ENCODE measurements at regions not wholly inside any gene's neighbourhood (a gene's known extent, or its start where the extent isn't known, plus 50 kb on each side); places are given as distances from the start of the nearest gene placed in this dataset.
"Not testable (repeated sequence)": the region's sequence is repeated elsewhere in the genome, so short reads cannot be mapped to it uniquely, and the experiment has no call there.

GRCh38 chr15:87556886-87557285 lies 699.7 kb downstream of the NTRK3 start:
- intact Hi-C loops (cut with micrococcal nuclease) = no loop called here
- POLR2A ChIA-PET = interaction anchor here (1.0 to 1.4 kb wide), 3 partner anchors 21 to 38 kb away, joined by 3 to 5 read pairs (median 3); no protein-coding TSS in a partner anchor
- peaks cover 9% of the 10 kb centered on the region for H3K9me3 Mint-ChIP-seq (ENCODE audit: unreplicated experiment)
- H3K36me3 Mint-ChIP-seq (ENCODE audit: insufficient read depth, unreplicated experiment) = no peaks in the 10 kb centered on the region
- no TSS peak for BruUV-seq (replicated peaks)
- TF ChIP-seq, protein P1, sequence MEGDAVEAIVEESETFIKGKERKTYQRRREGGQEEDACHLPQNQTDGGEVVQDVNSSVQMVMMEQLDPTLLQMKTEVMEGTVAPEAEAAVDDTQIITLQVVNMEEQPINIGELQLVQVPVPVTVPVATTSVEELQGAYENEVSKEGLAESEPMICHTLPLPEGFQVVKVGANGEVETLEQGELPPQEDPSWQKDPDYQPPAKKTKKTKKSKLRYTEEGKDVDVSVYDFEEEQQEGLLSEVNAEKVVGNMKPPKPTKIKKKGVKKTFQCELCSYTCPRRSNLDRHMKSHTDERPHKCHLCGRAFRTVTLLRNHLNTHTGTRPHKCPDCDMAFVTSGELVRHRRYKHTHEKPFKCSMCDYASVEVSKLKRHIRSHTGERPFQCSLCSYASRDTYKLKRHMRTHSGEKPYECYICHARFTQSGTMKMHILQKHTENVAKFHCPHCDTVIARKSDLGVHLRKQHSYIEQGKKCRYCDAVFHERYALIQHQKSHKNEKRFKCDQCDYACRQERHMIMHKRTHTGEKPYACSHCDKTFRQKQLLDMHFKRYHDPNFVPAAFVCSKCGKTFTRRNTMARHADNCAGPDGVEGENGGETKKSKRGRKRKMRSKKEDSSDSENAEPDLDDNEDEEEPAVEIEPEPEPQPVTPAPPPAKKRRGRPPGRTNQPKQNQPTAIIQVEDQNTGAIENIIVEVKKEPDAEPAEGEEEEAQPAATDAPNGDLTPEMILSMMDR (IDR thresholded peaks at IDR 0.05; ENCODE audit: unreplicated experiment) = no peak
- H3K27me3 Mint-ChIP-seq (ENCODE audit: insufficient read depth, unreplicated experiment) = no peaks in the 10 kb centered on the region
- H3K27ac Mint-ChIP-seq (ENCODE audit: low read depth, unreplicated experiment) = no peak overlapping the region
- H3K4me1 Mint-ChIP-seq (ENCODE audit: insufficient read depth, unreplicated experiment) = peaks cover 15% of the 10 kb centered on the region
- no peak for DNase-seq (ENCODE audit: unreplicated experiment)
- no peak overlapping the region for H3K4me3 Mint-ChIP-seq (ENCODE audit: unreplicated experiment)
- CTCF ChIA-PET = interaction anchor here (0.6 to 1.6 kb wide), 7 partner anchors 11 to 581 kb away, joined by 3 to 4 read pairs (median 3); no protein-coding TSS in a partner anchor

DNA sequence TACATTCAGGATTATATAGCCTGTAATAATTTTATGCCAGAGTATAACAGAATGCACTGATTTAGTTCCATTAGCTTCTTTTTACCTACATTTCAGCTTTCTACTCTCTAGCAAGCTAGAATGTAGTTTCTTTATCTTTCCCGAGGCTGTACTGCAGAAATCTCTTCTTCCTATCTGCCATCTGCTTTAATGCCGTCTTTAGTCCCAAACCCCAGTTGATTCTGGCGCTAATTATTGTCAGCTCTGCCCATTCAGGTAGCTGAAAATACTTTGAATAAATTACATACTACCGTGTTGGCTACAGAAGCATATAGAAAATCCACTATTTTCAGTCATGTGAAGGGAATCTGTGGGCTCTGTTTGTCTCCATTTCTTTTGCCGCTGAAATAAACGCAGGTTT lies 706.7 kb downstream of the NTRK3 start:
- Mint-ChIP-seq H3K9me3 (ENCODE audit: unreplicated experiment) (peaks cover 9% of the 10 kb centered on the region), H3K36me3 (ENCODE audit: insufficient read depth, unreplicated experiment) (no peaks in the 10 kb centered on the region), H3K27ac (ENCODE audit: low read depth, unreplicated experiment) (no peak overlapping the region), H3K4me1 (ENCODE audit: insufficient read depth, unreplicated experiment) (peaks cover 10% of the 10 kb centered on the region), H3K4me3 (ENCODE audit: unreplicated experiment) (no peak overlapping the region), H3K27me3 (ENCODE audit: insufficient read depth, unreplicated experiment) (no peaks in the 10 kb centered on the region)
- intact Hi-C loops (cut with micrococcal nuclease) = no loop called here
- no TSS peak for BruUV-seq (replicated peaks)
- DNase-seq (ENCODE audit: unreplicated experiment) = no peak
- ChIA-PET CTCF (interaction anchor here (0.6 kb wide), 1 partner anchor 700 kb away, joined by 4 read pairs; no protein-coding TSS in a partner anchor), POLR2A (no interaction called here)
- TF ChIP-seq, protein P1 (IDR thresholded peaks at IDR 0.05; ENCODE audit: unreplicated experiment) = no peak

DNA sequence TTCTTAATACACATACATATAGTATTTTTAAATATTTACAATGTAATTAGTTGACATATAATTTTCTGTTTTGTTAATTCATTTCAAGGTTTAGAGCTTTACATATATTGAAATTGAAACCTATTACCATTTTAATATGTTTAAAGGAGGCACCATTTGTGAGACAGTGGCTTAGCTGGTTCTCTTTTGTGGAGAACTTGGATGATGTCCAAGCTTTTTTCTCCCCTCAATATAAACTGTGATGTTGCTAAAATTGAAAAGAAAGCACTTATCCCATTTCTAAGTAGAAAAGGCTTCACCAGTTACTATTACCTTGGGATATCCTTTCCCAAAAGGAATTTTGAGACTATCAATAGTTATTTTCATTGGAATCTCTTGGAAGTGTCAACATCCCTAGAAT lies 707.2 kb downstream of the NTRK3 start:
- CTCF ChIA-PET = interaction anchor here (0.6 kb wide), 1 partner anchor 701 kb away, joined by 4 read pairs; no protein-coding TSS in a partner anchor

GRCh38 chr15:87548590-87548989 lies 707.9 kb downstream of the NTRK3 start:
- H3K4me1 Mint-ChIP-seq (ENCODE audit: insufficient read depth, unreplicated experiment); H3K9me3 Mint-ChIP-seq (ENCODE audit: unreplicated experiment); H3K4me3 Mint-ChIP-seq (ENCODE audit: unreplicated experiment); H3K36me3 Mint-ChIP-seq (ENCODE audit: insufficient read depth, unreplicated experiment); H3K27ac Mint-ChIP-seq (ENCODE audit: low read depth, unreplicated experiment); CTCF ChIA-PET; DNase-seq (ENCODE audit: unreplicated experiment); BruUV-seq (replicated peaks); H3K27me3 Mint-ChIP-seq (ENCODE audit: insufficient read depth, unreplicated experiment); intact Hi-C loops (cut with micrococcal nuclease): not testable (repeated sequence)
- POLR2A ChIA-PET = interaction anchor here (0.6 kb wide), 1 partner anchor 375 kb away, joined by 3 read pairs; no protein-coding TSS in a partner anchor

More for the DNA sequence above, 707.2 kb downstream of the NTRK3 start:
- TF ChIP-seq, protein P1 (IDR thresholded peaks at IDR 0.05; ENCODE audit: unreplicated experiment) = no peak
- Mint-ChIP-seq H3K4me3 (ENCODE audit: unreplicated experiment) (no peak overlapping the region), H3K27me3 (ENCODE audit: insufficient read depth, unreplicated experiment) (no peaks in the 10 kb centered on the region), H3K36me3 (ENCODE audit: insufficient read depth, unreplicated experiment) (no peaks in the 10 kb centered on the region), H3K4me1 (ENCODE audit: insufficient read depth, unreplicated experiment) (peaks cover 10% of the 10 kb centered on the region), H3K9me3 (ENCODE audit: unreplicated experiment) (peaks cover 9% of the 10 kb centered on the region), H3K27ac (ENCODE audit: low read depth, unreplicated experiment) (no peak overlapping the region)
- BruUV-seq (replicated peaks) = no TSS peak
- intact Hi-C loops (cut with micrococcal nuclease) = no loop called here
- POLR2A ChIA-PET = no interaction called here
- DNase-seq (ENCODE audit: unreplicated experiment) = no peak

All from MCF 10A (cell line).